IMR-90 (cell line): ENCODE measurements at regions not wholly inside any gene's neighbourhood (a gene's known extent, or its start where the extent isn't known, plus 50 kb on each side); places are given as distances from the start of the nearest gene placed in this dataset.
A peak's percentile ranks its signal among the peaks of the same experiment; 100 is the strongest.

ENCODE experiments used
- ATAC-seq: fragments of 200-7000 bp; cut with Tn5 transposase; 2 replicates; pipeline ENCODE4 v1.9.1; 2020; ENCODE audit warnings: low read depth, mild to moderate bottlenecking, moderate library complexity
- BruUV-seq: library from RNA; stranded (reverse); fragments of 400-500 nt; replicated peaks from 2 replicates; lab custom pipeline; 2021; lab: Mats Ljungman, UMichigan
- CTCF ChIA-PET: fragments of 300-600 bp; formaldehyde crosslinking; extraction: SDS; loops from one replicate; lab custom pipeline; 2021; ENCODE audit warnings: antibody characterized with exemption; lab: Yijun Ruan, JAX
- POLR2A ChIA-PET: fragments of 300-600 bp; sonication (Branson Sonifier 250); formaldehyde crosslinking; loops from one replicate; lab custom pipeline; 2022; ENCODE audit warnings: antibody characterized with exemption; ENCODE audit not compliant: unreplicated experiment; lab: Charles Lee
- DNase-seq: peaks from one replicate; pipeline ENCODE4 v3.0.0; 2013
- H2AFZ ChIP-seq: replicated peaks from 2 replicates; pipeline ENCODE3; 2013; ENCODE audit warnings: low read length, mild to moderate bottlenecking; ENCODE audit not compliant: poor library complexity
- H2AK5ac ChIP-seq: 2 replicates; pipeline ENCODE4 v1.6.1; 2013; ENCODE audit warnings: low read depth, low read length, inconsistent platforms
- H2AK9ac ChIP-seq: replicated peaks from 2 replicates; pipeline ENCODE3; 2013; ENCODE audit warnings: mild to moderate bottlenecking, low read depth, low read length, moderate library complexity; ENCODE audit not compliant: poor library complexity
- H2BK120ac ChIP-seq: 2 replicates; pipeline ENCODE4 v1.6.1; 2013; ENCODE audit warnings: low read depth, low read length, inconsistent platforms
- H2BK15ac ChIP-seq: 3 replicates; pipeline ENCODE4 v1.6.1; 2013; ENCODE audit warnings: low read depth, low read length, inconsistent platforms
- H2BK20ac ChIP-seq: 2 replicates; pipeline ENCODE4 v1.6.1; 2013; ENCODE audit warnings: low read depth, mild to moderate bottlenecking, inconsistent platforms, low read length, moderate library complexity
- H2BK5ac ChIP-seq: 2 replicates; pipeline ENCODE4 v1.6.1; 2013; ENCODE audit warnings: mild to moderate bottlenecking, low read depth, low read length, inconsistent platforms; ENCODE audit not compliant: poor library complexity, severe bottlenecking
- H3K14ac ChIP-seq: replicated peaks from 2 replicates; pipeline ENCODE4 v1.6.1; 2013; ENCODE audit warnings: low read depth, low read length, inconsistent platforms
- H3K18ac ChIP-seq: 2 replicates; pipeline ENCODE4 v1.6.1; 2013; ENCODE audit warnings: low read depth, low read length, control low read depth
- H3K23ac ChIP-seq: 2 replicates; pipeline ENCODE4 v1.6.1; 2013; ENCODE audit warnings: low read depth, low read length, inconsistent platforms
- H3K27ac ChIP-seq: 2 replicates; pipeline ENCODE4 v1.5.1; 2013; ENCODE audit warnings: mild to moderate bottlenecking, control low read depth, low read length; ENCODE audit not compliant: insufficient read depth
- H3K27me3 ChIP-seq: 2 replicates; pipeline ENCODE4 v1.6.1; 2013; ENCODE audit warnings: low read length; ENCODE audit not compliant: control insufficient read depth, insufficient read depth
- H3K36me3 ChIP-seq: 2 replicates; pipeline ENCODE4 v1.6.1; 2013; ENCODE audit warnings: low read length, mixed read lengths; ENCODE audit not compliant: control insufficient read depth, insufficient read depth
- H3K4ac ChIP-seq: 2 replicates; pipeline ENCODE4 v1.6.1; 2013; ENCODE audit warnings: low read depth, low read length, inconsistent platforms
- H3K4me1 ChIP-seq: 2 replicates; pipeline ENCODE4 v1.6.1; 2013; ENCODE audit warnings: low read length, mixed read lengths; ENCODE audit not compliant: control insufficient read depth, insufficient read depth
- H3K4me2 ChIP-seq: 2 replicates; pipeline ENCODE4 v1.6.1; 2013; ENCODE audit warnings: low read depth, mild to moderate bottlenecking, control low read depth, low read length, moderate library complexity
- H3K4me3 ChIP-seq: 2 replicates; pipeline ENCODE4 v1.5.1; 2013; ENCODE audit warnings: low read depth, mild to moderate bottlenecking, control low read depth, low read length, moderate library complexity; ENCODE audit not compliant: insufficient read depth
- H3K56ac ChIP-seq: 2 replicates; pipeline ENCODE4 v1.6.1; 2013; ENCODE audit warnings: low read length, inconsistent platforms; ENCODE audit not compliant: insufficient read depth; ENCODE audit errors: extremely low read depth
- H3K79me1 ChIP-seq, 2 experiments: 2 replicates each; pipeline ENCODE4 v1.6.1; 2013; ENCODE audit warnings: low read length in 2 of 2, inconsistent platforms in 1 of 2, low read depth in 1 of 2
- H3K9ac ChIP-seq: 2 replicates; pipeline ENCODE4 v1.6.1; 2013; ENCODE audit warnings: low read depth, low read length, control low read depth
- H3K9me1 ChIP-seq: 2 replicates; pipeline ENCODE4 v1.6.1; 2013; ENCODE audit warnings: low read length, inconsistent platforms; ENCODE audit not compliant: insufficient read depth
- H3K9me3 ChIP-seq: 2 replicates; pipeline ENCODE4 v1.6.1; 2013; ENCODE audit warnings: low read length; ENCODE audit not compliant: control insufficient read depth, insufficient read depth
- H4K20me1 ChIP-seq: 2 replicates; pipeline ENCODE4 v1.6.1; 2013; ENCODE audit warnings: low read length, inconsistent platforms; ENCODE audit not compliant: insufficient read depth
- H4K5ac ChIP-seq: 2 replicates; pipeline ENCODE4 v1.6.1; 2013; ENCODE audit warnings: mild to moderate bottlenecking, low read depth, low read length, control low read depth
- H4K8ac ChIP-seq, 2 experiments: 2 replicates each; pipeline ENCODE4 v1.6.1; 2013; ENCODE audit warnings: low read depth in 2 of 2, low read length in 2 of 2, control low read depth in 1 of 2, inconsistent platforms in 1 of 2
- H4K91ac ChIP-seq: 2 replicates; pipeline ENCODE4 v1.6.1; 2013; ENCODE audit warnings: low read depth, low read length, inconsistent platforms; ENCODE audit not compliant: insufficient read depth
- BHLHE40 ChIP-seq: fragments of 150-350 bp; IDR thresholded peaks from 2 replicates; pipeline ENCODE4 v1.6.1; 2016; ENCODE audit warnings: mild to moderate bottlenecking, low read depth, low read length
- CHD1 ChIP-seq: IDR thresholded peaks from 2 replicates; pipeline ENCODE4 v1.6.1; 2012; ENCODE audit warnings: low read depth, low read length, improper control_type of control experiment
- CTCF ChIP-seq: conservative IDR thresholded peaks from 2 replicates; pipeline ENCODE4 v1.5.1; 2012; ENCODE audit warnings: mild to moderate bottlenecking, low read depth, low read length, improper control_type of control experiment
- ELK1 ChIP-seq: fragments of 150-350 bp; IDR thresholded peaks from 2 replicates; pipeline ENCODE4 v1.6.1; 2016; ENCODE audit warnings: low read depth, mild to moderate bottlenecking, low read length, moderate library complexity, borderline replicate concordance
- MAFK ChIP-seq: IDR thresholded peaks from 2 replicates; pipeline ENCODE4 v1.6.1; 2012; ENCODE audit warnings: low read depth, low read length, improper control_type of control experiment
- MAZ ChIP-seq: IDR thresholded peaks from 2 replicates; pipeline ENCODE4 v1.6.1; 2012; ENCODE audit warnings: low read depth, mild to moderate bottlenecking, low read length, improper control_type of control experiment, moderate library complexity, borderline replicate concordance
- MXI1 ChIP-seq: IDR thresholded peaks from 2 replicates; pipeline ENCODE4 v1.6.1; 2012; ENCODE audit warnings: low read depth, mild to moderate bottlenecking, low read length, moderate library complexity, borderline replicate concordance
- NFE2L2 ChIP-seq: fragments of 150-350 bp; IDR thresholded peaks from 2 replicates; pipeline ENCODE4 v1.6.1; 2016; ENCODE audit warnings: low read depth, mild to moderate bottlenecking, low read length
- POLR2A ChIP-seq: IDR thresholded peaks from 2 replicates; pipeline ENCODE4 v1.6.1; 2012; ENCODE audit warnings: mild to moderate bottlenecking, low read depth, low read length
- RAD21 ChIP-seq: IDR thresholded peaks from 2 replicates; pipeline ENCODE4 v1.6.1; 2012; ENCODE audit warnings: low read length, improper control_type of control experiment
- RFX5 ChIP-seq: IDR thresholded peaks from 2 replicates; pipeline ENCODE4 v1.8.0; 2012; ENCODE audit warnings: low read depth, mild to moderate bottlenecking, low read length, moderate library complexity
- SMC3 ChIP-seq: fragments of 150-350 bp; IDR thresholded peaks from 2 replicates; pipeline ENCODE4 v1.6.1; 2016; ENCODE audit warnings: low read depth, mild to moderate bottlenecking, antibody characterized with exemption, low read length, moderate library complexity
- USF2 ChIP-seq: fragments of 150-350 bp; IDR thresholded peaks from 2 replicates; pipeline ENCODE4 v1.6.1; 2017; ENCODE audit warnings: mild to moderate bottlenecking, antibody characterized with exemption, low read length, low read depth
- WGBS, 2 experiments: methylation state at CpG; one replicate each; pipeline versions ENCODE4 v1.1.5 to v1.1.7; 2013; ENCODE audit warnings: missing lambda C conversion rate in 2 of 2; ENCODE audit not compliant: insufficient read length in 1 of 2; ENCODE audit errors: extremely low coverage in 2 of 2; 5-methylcytosine and 5-hydroxymethylcytosine counted together
- dilution Hi-C: fragments of 300-500 bp; cut with HindIII; formaldehyde crosslinking; loops from one replicate; pipeline ENCODE4 v1.14.3; 2018; ENCODE audit warnings: low sequenced_read_pairs; ENCODE audit not compliant: unreplicated experiment
- in situ Hi-C: fragments of 300-500 bp; cut with MboI; formaldehyde crosslinking; loops from 3 replicates; pipeline ENCODE4 v1.14.3; 2019; ENCODE audit warnings: low sequenced_read_pairs, inconsistent platforms, mixed read lengths
- intact Hi-C: fragments of 100-400 bp; cut with micrococcal nuclease; formaldehyde crosslinking; loops from 2 replicates; pipeline ENCODE4 v1.10.0; 2022

GRCh38 chr2:147511491-147511948 lies 333.3 kb upstream of the ACVR2A start:
- Histone ChIP-seq H4K5ac (no peak overlapping the region), H3K4ac (no peak overlapping the region), H3K18ac (no peak overlapping the region), H2BK15ac (no peak overlapping the region), H3K79me1 (no peaks in the 10 kb centered on the region), H2BK120ac (no peak overlapping the region), H3K9ac (no peak overlapping the region; the same call in 1 of the 2 replicates), H3K23ac (no peak overlapping the region), H3K9me1 (no peaks in the 10 kb centered on the region), H3K9me3 (no peaks in the 10 kb centered on the region; the same call in 1 of the 2 replicates), H3K27me3 (no peaks in the 10 kb centered on the region), H4K20me1 (no peaks in the 10 kb centered on the region), H2BK20ac (no peak overlapping the region), H3K4me2 (no peak overlapping the region), H2BK5ac (no peak overlapping the region), H3K27ac (no peak overlapping the region; the same call in 1 of the 2 replicates), H3K36me3 (no peaks in the 10 kb centered on the region), H2AK9ac (no peak overlapping the region), H4K91ac (no peak overlapping the region), H2AK5ac (no peak overlapping the region), H3K14ac (no peak overlapping the region), H3K4me1 (no peaks in the 10 kb centered on the region), H3K56ac (no peak overlapping the region), H2AFZ (no peak overlapping the region), H4K8ac (no peak overlapping the region), H3K4me3 (no peak overlapping the region)
- CTCF ChIA-PET: no interaction called here
- BruUV-seq: no TSS peak
- intact Hi-C loops (no loop called here), dilution Hi-C loops (no loop called here), in situ Hi-C loops (no loop called here)
- POLR2A ChIA-PET: no interaction called here
- ATAC-seq (peak; percentile 48), DNase-seq (no peak)
- no peak for TF ChIP-seq RFX5
- TF ChIP-seq MXI1: no peak
- no peak for TF ChIP-seq MAZ
- TF ChIP-seq ELK1: no peak
- no peak for TF ChIP-seq MAFK
- no peak for TF ChIP-seq CHD1
- TF ChIP-seq BHLHE40: no peak
- TF ChIP-seq CTCF: no peak
- TF ChIP-seq RAD21: no peak
- no peak for TF ChIP-seq USF2
- TF ChIP-seq NFE2L2: no peak
- no peak for TF ChIP-seq SMC3
- TF ChIP-seq POLR2A: no peak
- 33% methylated on average over 1 of the region's 6 CpGs; no CpG with 5 or more reads in 1 of the 2 experiments for WGBS, 2 experiments
